ENCODE measurements at regions not wholly inside any gene's neighbourhood (a gene's known extent, or its start where the extent isn't known, plus 50 kb on each side); places are given as distances from the start of the nearest gene placed in this dataset.

- TF ChIP-seq POLR2A (IDR thresholded peaks at IDR 0.05) (no peak), CTCF (IDR thresholded peaks at IDR 0.05) (no peak), POLR2AphosphoS5 (IDR thresholded peaks at IDR 0.05) (no peak)
These were observed 225.7 kb upstream of the ST6GAL2 start for GRCh38 chr2:107111623-107112022.
